CD4-positive, alpha-beta T cell treated with Interleukin-21 for 1 hour (primary cell): ENCODE measurements at regions not wholly inside any gene's neighbourhood (a gene's known extent, or its start where the extent isn't known, plus 50 kb on each side); places are given as distances from the start of the nearest gene placed in this dataset.
"Not testable (repeated sequence)": the region's sequence is repeated elsewhere in the genome, so short reads cannot be mapped to it uniquely, and the experiment has no call there.

ENCODE experiments used
- DNase-seq: peaks from one replicate; pipeline ENCODE4 v3.0.0-alpha.2; 2020

DNA sequence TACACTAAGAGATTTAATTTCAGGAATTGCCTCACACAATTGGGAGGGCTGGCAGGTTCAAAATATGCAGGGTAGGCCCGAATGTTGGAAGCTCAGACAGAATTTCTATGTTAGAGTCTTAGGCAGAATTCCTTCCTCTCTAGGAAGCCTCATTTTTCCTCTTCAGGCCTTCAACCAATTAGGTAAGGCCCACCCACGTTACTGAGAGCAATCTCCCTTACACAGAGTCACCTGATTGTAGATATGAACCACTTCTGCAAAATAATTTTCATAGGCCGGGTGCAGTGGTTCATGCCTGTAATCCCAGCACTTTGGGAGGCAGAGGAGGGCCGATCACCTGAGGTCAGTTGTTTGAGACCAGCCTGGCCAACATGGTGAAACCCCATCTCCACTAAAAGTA lies 50.2 kb upstream of the HIVEP1 start:
- DNase-seq, result no peak

DNA sequence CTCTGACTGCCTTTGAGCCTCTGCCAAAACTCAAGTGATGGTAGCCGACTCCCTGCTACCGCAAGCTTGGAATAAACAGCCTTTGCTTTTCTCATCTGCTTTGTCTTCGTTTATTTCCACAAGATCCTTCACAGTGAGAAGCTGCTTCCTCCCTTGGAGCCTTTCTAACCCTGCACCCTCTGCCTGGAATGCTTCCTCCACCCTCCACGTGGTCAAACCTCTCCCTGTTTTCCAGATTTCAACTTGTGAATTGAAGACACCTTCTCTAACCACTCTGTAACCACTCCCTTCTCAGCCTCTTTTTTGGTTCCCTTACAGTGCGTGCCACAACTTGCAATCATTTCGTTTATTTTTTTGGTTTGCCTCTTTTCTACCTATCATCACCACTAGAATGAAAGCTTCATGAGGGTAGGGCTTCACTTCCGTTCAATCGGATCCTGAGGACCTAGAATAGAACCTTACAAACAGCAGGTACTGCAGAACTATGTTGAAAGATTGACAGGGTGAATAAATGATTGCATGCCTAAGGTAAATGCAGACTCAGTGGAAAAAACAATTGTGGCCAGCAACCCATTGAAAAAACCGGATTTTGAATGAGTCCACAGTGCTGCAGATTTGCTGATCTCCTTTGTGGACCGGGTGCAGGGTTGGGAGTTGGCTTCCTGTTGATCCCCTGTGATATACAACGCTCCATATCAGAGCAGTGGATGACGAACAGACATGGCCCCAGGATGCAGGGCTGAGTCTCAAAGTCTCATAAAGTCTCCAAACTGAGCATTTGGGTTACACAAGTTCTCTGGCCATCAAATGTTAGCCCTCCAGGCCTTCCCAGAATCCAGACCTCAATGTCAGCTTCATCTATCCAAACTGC lies 51.0 kb upstream of the HIVEP1 start:
- DNase-seq, result no peak

DNA sequence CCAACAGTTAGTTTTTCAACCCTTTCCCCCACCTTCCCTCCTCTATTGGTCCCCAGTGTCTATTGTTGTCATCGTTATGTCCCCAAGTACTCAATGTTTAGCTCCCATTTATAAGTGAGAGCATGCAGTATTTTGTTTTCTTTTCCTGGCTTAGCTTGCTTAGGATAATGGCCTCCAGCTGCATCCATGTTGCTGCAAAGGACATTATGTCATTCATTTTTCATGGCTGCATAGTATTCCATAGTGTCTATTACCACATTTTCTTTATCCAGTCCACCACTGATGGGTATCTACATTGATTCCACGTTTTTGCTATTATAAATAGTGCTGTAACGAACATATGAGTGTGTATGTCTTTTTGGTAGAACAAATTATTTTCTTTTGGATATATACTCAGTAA lies 55.3 kb upstream of the HIVEP1 start:
- no peak for DNase-seq

DNA sequence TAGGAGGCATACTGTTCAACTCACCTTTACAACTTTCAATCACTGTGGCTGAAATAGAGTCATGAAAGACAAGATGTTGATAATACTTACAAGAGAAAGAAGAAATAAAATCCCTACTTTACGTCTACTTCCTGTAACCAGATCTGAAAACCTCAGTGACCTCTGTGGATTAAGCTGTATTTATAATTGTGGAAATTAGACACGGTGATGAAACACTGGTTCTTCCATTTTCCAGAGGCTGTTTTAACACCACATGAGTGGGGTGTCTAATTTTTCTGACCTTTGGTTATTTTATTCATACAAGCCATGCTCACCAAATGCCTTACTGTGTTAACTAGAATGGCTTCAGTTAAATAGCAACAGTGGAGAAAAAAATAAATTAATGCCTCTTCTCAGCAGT lies 58.5 kb upstream of the HIVEP1 start:
- DNase-seq, result no peak

DNA sequence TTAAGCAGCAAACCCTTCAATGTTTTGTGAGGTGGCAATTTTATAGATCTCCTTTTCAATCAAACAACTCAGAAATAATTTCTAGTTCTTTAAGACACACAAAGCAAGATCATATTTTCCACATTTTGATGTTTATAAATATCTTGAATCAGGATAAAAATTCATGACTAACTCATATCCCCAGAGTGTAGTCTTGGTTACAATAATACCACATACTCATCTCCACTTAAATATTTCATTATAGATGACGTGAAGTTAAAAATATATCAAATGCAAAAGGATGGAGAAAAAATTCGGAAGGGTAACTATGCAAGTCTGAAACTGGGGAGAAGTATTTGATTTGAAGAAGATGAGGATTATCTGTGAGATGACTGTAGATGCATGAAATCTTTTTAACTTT lies 59.8 kb upstream of the HIVEP1 start:
- DNase-seq, result no peak

DNA sequence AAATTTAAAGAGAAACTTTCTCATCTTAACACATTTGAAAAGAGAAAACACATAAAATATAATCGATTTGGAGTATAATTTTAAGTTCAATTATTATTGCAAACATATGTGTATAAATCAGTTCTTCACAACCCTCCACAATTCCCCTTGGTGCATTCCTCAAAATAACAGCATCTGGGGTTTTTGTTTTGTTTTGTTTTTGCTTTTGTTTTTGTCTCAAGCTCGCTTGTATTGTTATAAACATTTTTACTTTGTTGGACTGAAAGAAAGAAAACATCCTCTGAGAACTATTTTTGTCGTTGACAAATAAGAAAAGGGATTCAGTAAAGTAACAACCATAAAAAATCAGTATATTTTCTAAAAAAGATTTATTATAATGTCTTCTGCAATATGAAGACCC lies 60.2 kb upstream of the HIVEP1 start:
- DNase-seq, result no peak

DNA sequence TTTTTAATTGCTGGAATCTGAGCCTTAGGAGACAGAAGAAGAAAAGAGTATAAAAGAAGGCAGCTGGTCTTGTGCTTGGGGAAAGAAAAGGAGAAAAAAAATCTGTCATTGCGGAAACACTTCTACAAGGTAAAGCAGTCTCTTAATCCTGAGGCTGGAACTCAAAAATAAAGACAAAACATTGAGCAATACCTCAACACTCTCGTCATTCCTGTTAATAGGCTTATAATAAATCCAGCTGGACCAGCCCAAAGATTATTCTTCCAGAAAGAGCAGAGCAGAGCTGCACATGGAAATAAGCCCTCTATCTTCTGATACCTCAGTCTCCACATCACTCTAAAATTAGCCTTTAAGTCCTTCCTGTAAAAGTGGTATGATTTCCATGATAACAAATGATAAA lies 62.0 kb upstream of the HIVEP1 start:
- DNase-seq, result no peak

DNA sequence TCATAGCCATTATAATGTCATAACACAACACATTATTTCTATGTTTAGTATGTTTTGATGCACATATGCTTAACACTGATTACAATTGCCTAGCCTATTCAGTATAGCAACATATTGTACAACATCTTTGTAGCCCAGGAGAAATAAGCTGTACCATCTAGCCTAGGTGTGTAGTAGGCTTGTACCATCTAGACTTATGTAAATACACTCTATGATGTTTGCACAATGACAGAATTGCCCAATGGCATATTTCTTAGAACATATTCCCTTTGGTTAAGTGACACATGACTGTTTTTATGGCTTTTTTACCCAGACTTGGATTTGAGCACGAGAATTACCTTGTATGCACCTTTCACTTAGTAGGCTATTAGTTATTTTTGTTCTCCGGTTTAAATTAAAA lies 64.5 kb upstream of the HIVEP1 start:
- DNase-seq, result no peak

DNA sequence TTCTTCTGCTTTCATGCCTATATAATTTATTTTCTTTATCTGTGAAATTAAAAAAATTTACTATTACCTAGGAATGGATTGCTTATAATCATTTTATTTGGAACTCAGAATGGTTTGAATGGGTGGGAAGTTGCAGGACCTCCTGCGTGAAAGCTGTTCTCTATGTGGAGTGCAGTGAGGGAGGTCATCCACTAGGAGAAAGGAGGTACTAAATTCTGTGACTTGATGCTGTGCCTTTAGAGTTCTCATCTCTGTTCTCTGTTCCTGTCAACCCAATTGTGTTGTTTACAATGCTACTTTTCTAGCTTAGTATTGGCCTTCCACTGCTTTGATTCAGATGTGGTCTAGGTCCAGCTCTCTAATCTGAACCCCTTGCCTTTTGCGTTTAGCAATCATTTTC lies 65.0 kb upstream of the HIVEP1 start:
- DNase-seq, result peak; percentile 12

DNA sequence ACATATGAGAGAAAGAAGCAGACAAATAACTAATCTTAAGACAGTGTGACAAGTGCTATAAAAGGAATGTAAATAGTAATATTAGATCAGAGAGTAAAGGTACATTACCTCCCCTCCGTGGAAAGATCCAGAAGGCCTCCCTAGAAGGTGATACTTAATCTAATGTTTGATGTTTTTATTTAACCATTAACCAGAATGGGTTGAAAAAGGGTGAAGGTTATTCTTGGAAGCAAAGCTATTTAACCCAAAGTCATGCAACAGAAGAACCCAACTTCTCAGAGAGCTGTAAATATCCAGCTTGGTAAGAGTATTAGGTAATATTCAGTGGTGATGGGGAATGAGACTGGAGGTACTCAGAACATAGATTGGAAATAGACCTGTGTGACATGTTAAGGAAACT lies 68.0 kb upstream of the HIVEP1 start:
- no peak for DNase-seq

DNA sequence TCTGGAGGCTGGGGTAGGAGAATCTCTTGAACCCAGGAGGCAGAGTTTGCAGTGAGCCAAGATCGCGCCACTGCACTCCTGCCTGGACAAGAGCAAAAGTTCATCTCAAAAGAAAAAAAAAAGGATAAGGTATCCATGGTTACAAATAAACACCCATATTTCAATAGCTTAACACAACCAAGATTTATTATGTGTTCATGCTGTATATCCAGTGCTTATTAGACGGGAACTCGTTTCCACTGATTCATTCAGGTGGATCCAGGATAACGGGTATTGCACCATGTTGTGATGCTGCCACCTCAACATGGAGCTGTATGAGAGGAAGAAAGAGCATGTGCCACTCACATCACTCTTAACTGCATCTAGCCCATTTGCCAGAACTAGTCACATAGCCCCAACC lies 69.1 kb upstream of the HIVEP1 start:
- no peak for DNase-seq

DNA sequence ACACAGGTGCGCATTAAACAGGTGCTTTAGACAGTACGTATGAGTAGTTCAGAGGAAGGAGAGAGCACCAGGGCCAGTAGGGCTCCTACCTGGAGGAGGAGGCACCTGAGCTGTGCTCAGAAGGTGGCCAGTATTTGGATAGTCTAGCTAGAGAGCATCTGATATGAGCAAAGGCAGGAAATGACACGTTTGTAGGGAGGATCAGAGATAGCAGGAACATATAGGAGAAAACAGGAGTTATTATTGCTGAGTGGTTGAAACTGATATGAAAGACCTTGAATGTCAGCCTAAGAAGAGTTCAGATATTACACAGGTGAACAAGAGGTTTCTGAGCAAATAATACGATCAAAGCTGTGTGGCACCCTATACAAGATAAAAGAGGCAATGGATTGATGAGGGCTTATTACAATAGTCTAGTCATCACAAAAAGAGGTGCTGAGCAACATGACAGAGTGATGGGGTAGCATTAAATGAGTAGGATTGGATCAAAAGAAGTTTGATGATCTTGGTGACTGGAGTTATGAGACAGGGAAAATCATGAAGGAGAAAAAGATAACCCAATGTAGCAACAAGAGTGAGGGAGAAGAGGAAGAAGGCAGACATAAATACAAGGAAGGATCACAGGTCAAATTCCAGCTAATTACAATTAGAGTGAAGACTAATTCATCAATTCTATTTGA lies 69.8 kb upstream of the HIVEP1 start:
- no peak for DNase-seq

DNA sequence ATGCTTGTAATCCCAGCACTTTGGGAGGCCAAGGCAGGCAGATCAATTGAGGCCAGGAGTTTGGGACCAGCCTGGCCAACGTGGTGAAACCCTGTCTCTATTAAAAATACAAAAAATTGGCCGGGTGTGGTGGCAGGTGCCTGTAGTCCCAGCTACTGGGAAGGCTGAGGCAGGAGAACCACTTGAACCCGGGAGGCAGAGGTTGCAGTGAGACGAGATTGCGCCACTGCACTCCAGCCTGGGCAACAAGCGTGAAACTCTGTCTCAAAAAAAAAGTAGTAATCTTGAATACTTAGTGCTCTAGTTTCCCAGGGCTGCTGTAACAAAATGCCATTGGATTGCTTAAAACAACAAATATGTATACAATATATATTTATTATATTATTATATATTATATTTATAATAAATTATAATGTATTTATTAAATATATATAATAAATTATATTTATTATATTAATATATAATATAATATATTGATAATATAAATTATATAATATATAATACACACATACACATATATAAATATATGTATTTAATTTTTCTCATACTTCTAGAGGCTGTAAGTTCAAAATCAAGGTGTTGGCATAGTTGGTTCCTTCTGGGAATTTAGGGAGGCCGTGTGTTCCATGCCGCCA lies 71.5 kb upstream of the HIVEP1 start:
- DNase-seq, result not testable (repeated sequence)

DNA sequence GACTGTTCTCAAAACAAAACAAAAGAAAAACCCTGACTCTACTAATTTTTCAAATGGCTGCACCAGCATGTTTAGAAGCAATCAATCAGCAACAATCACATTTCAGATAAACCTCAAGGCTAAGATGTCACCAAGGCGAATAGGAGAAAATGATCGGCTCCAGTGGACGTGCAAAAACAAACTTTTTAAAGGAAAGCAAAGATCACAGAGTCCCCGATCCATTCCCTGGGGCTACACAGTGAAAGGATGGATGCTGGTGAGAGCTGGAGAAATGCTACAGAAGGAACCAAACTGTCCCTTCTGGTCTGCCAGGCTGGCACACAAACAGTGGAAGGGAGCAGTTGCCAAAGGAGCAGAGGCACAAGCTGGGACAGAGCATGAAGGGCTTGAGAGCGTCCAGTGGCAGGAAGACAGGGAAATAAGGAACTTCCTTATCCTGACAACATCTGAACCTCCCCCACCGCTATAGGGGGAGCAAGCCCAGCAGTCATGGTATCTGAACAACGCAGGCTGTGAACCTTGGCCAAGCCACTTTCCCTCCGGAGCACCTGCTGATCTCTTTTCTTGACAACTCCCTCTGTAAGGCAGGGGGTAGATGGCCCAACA lies 73.7 kb upstream of the HIVEP1 start:
- no peak for DNase-seq

DNA sequence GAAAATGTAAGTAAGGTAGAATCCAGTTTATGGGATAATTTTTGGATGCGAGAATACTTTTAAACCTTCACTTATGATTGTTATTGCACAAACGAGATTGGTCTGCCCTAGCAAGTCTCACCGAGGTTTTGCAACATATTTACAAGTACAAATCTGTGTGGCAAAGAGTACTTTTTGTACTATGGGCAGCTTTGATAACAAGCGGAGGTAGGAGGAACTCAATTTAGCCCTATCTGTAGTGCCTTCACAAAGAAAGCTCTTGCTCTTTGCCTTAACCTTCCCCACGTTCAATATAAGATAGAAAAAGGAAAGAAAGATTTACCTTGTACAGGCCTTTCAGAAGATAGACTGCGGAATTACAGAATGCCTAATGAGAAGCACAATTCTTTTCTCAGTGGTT lies 77.5 kb upstream of the HIVEP1 start:
- no peak for DNase-seq

DNA sequence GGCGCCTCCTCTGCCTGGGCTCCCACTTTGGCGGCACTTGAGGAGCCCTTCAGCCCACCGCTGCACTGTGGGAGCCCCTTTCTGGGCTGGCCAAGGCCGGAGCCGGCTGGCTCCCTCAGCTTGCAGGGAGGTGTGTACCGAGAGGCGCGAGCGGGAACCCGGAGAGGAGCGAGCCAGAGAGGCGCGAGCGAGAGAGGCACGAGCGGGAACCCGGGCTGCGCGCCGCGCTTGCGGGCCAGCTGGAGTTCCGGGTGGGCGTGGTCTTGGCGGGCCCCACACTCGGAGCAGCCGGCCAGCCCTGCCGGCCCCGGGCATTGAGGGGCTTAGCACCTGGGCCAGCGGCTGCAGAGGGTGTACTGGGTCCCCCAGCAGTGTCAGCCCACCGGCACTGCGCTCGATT lies 79.2 kb upstream of the HIVEP1 start:
- not testable (repeated sequence) for DNase-seq

DNA sequence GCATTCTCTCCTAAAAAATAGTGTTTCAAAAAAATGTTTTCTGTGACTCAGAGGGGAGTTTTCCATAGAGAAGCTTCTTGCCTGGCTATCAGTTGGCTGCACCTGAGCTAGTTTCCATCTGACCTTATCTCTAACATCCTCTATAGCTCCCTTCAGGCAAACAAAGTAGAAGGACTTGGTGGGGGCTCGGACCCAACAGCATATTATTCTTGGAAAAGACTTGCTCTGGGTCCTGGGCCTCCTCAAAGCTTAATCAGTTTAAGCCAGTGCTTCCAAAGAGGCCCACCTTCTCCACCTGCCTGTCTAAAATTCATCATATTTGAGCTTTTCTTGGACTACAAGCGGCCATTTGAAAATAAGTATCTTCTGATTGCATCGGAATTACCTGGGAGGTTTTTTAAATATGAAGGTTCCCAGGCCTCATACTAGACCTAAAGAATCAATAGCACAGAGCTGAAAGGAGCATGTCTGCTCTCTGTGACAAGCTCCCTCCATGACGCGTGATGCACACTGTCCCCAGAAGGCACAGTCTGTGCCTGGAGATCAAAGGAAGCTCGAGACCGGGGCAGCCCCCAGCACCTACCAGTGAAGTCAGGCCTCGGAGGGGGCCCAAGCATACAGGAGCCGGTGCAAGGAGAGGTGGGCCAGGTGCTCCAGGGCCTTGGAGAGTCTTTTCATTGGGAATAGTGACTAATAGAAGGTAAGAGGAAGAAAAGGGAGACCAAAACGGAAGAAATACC lies 80.6 kb upstream of the HIVEP1 start:
- DNase-seq, result no peak

DNA sequence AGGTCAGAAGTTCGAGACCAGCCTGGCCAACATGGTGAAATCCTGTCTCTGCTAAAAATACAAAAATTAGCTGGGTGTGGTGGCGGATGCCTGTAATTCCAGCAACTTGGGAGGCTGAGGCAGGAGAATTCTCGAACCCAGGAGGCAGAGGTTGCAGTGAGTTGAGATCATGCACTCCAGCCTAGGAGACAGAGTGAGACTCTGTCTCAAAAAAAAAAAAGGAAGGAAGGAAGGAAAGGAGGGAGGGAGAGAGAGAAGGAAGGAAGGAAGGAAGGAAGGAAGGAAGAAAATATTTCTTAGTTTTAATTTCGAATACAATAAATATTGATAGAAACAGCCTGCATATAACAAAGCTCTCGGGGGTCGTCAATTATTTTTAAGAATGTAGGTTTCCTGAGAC lies 81.3 kb upstream of the HIVEP1 start:
- not testable (repeated sequence) for DNase-seq

DNA sequence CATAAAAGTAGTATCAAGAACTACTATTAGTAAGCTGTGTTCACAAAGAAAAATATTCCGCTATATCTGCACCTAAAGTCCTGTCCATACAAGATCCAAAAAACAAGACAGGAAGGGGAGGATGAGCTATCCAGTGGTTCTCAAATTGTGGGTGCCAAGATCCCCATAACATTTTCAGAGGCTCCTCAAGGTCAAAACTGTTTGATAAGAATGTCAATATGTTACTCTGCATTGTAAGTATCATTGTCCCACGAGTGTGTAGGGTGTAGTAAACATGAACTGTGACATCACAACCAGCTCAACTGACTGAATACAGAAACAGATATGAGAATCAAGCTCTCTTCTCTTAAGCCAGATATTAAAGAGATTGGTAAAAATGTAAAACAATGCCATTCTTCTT lies 81.9 kb upstream of the HIVEP1 start:
- no peak for DNase-seq

DNA sequence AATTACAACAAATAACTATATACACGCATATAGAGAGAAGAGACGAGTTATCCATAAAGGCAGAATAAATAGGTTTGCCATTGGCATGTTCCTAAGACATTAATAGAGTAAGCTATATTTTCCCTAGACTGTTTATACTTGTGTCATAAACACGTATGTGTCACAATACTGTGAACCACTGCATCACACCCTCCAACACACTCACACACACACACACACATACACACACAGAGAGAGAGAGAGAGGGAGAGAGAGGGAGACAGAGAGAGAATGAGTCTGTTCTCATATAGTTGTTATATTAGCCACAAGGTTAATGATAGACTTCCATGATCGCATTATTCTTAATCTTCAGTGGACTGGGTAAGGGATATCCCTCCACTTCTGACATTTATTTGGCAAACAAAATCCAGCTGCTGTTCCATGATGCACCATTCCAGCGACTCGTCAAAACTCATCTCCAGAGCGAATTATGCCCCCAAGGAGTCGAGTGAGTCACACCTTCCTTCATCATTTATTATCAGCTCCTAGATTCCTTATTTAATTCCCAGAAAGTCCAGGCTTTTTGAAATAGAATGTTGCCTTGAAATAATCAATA lies 82.8 kb upstream of the HIVEP1 start:
- DNase-seq, result no peak

DNA sequence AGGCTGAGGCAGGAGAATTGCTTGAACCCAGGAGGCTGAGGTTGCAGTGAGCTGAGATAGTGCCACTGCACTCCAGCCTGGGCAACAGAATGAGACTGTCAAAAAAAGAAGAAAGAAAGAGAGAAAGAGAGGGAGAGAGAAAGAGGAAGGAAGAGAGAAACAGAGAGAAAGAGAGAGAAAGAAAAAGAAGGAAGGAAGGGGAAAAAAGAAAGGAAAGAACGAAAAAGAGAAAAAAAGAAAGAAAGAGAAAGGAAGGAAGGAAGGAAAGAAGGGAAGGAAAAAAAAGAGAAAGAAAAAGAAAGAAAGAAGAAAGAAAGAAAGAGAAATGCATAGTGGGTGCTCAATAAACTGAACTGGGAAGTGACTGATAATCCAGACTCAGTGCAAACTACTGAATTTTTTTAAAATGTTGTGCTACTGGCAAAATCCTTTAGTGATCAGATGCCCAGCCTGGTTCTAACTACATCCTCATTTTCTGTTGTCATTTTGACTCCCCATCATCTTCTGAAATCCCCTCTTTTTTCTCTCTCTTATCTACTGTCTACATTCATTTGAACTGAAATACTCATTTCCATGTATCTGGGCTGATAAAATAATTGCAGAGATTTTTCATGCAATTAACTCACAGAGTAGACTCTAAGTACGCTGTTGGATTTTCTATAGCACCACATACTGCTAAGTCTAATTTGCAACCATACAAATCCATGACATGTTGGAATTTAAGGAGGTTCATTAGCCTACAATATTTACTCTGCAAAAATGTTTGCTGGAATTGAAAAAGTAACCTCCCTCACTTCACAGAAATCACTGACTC lies 85.3 kb upstream of the HIVEP1 start:
- no peak for DNase-seq

DNA sequence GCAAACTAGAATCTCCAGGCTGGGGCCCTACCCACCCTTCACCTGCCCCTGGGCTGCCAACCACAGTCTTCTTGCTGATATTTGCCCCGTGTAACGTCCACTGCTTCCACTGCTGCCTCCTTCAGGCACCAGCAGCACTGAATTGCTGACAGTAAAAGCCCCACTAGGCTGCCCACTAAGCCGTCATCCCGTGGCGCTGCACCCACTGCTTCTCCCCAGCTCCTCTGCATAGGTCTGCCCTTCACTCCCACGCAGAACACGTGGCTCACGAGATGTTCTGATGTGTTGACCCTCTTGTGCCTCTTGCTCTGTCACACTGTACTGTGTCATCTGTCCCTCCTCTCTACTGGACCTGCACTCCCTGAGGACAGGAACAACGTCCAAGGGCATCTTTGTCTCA lies 86.3 kb upstream of the HIVEP1 start:
- no peak for DNase-seq
